H1 (cell line): ENCODE measurements at regions not wholly inside any gene's neighbourhood (a gene's known extent, or its start where the extent isn't known, plus 50 kb on each side); places are given as distances from the start of the nearest gene placed in this dataset.

Source experiments
- CTCF ChIA-PET: fragments of 300-600 bp; sonication (Branson Sonifier 250); formaldehyde crosslinking; loops from one replicate; lab custom pipeline; 2021; ENCODE audit not compliant: partially characterized antibody; lab: Charles Lee
- POLR2A ChIA-PET: fragments of 300-600 bp; sonication (Branson Sonifier 250); formaldehyde crosslinking; loops from one replicate; lab custom pipeline; 2021; ENCODE audit warnings: inconsistent platforms; ENCODE audit not compliant: partially characterized antibody; lab: Charles Lee
- DNase-seq, 2 experiments: peaks; one replicate each; pipeline versions ENCODE4 v3.0.0 to v3.0.0-alpha.2; 2010 to 2022; ENCODE audit warnings: low spot score in 2 of 2, low read depth in 1 of 2, mixed read lengths in 1 of 2
- FAIRE-seq: peaks from 2 replicates; lab custom pipeline; 2011; peaks lifted over from hg19 to GRCh38; lab: Jason Lieb, UNC
- H2AFZ ChIP-seq: 2 replicates; pipeline ENCODE4 v1.8.1; 2012; ENCODE audit warnings: low read length, inconsistent platforms
- H2AK5ac ChIP-seq: 2 replicates; pipeline ENCODE4 v1.6.1; 2013; ENCODE audit warnings: low read depth, low read length
- H2BK120ac ChIP-seq: replicated peaks from 2 replicates; pipeline ENCODE3; 2013; ENCODE audit warnings: low read depth, low read length, inconsistent platforms
- H2BK12ac ChIP-seq: 2 replicates; pipeline ENCODE4 v1.6.1; 2013; ENCODE audit warnings: low read depth, low read length
- H2BK15ac ChIP-seq: 2 replicates; pipeline ENCODE4 v1.6.1; 2013; ENCODE audit warnings: low read length
- H2BK20ac ChIP-seq: 2 replicates; pipeline ENCODE4 v1.6.1; 2013; ENCODE audit warnings: low read length
- H2BK5ac ChIP-seq: 2 replicates; pipeline ENCODE4 v1.6.1; 2013; ENCODE audit warnings: low read depth, low read length
- H3K14ac ChIP-seq: 2 replicates; pipeline ENCODE4 v1.6.1; 2013; ENCODE audit warnings: inconsistent platforms; ENCODE audit not compliant: insufficient read length
- H3K18ac ChIP-seq: 2 replicates; pipeline ENCODE4 v1.6.1; 2013; ENCODE audit warnings: low read length; ENCODE audit errors: extremely low read depth
- H3K23ac ChIP-seq: 2 replicates; pipeline ENCODE4 v1.6.1; 2013; ENCODE audit warnings: inconsistent platforms; ENCODE audit not compliant: insufficient read length
- H3K23me2 ChIP-seq: 2 replicates; pipeline ENCODE4 v1.6.1; 2013; ENCODE audit warnings: low read depth, low read length
- H3K27ac ChIP-seq: 2 replicates; pipeline ENCODE4 v1.6.1; 2011; ENCODE audit warnings: low read depth, low read length, inconsistent platforms
- H3K27me3 ChIP-seq, 4 experiments: replicated peaks in 1 of 4; 1 replicate in 1 of 4; 2 replicates in 3 of 4; pipeline versions ENCODE4 v1.6.1 to v1.8.1; 2011 to 2013; ENCODE audit warnings: low read length in 3 of 4, mild to moderate bottlenecking in 3 of 4, inconsistent platforms in 2 of 4, mixed read lengths in 2 of 4, moderate library complexity in 1 of 4; ENCODE audit not compliant: control insufficient read depth in 3 of 4, insufficient read depth in 3 of 4; ENCODE audit errors: extremely low read depth in 1 of 4
- H3K36me3 ChIP-seq, 4 experiments: 2 replicates each; pipeline versions ENCODE4 v1.6.1 to v1.8.1; 2011 to 2013; ENCODE audit warnings: mild to moderate bottlenecking in 4 of 4, low read length in 3 of 4, moderate library complexity in 2 of 4, control low read depth in 1 of 4, inconsistent platforms in 1 of 4; ENCODE audit not compliant: insufficient read depth in 4 of 4, control insufficient read depth in 2 of 4
- H3K4ac ChIP-seq: replicated peaks from 2 replicates; pipeline ENCODE3; 2013; ENCODE audit warnings: low read length, low read depth, mixed read lengths, inconsistent platforms; ENCODE audit not compliant: insufficient read length
- H3K4me1 ChIP-seq, 4 experiments: replicated peaks in 1 of 4; 1 replicate in 1 of 4; 2 replicates in 3 of 4; pipeline versions ENCODE4 v1.6.1 to v1.8.1; 2011 to 2013; ENCODE audit warnings: low read length in 3 of 4, inconsistent platforms in 2 of 4, mixed read lengths in 1 of 4; ENCODE audit not compliant: insufficient read depth in 4 of 4, control insufficient read depth in 3 of 4
- H3K4me2 ChIP-seq, 2 experiments: 2 replicates each; pipeline versions ENCODE4 v1.6.1 to v1.8.1; 2011 to 2013; ENCODE audit warnings: low read depth in 2 of 2, low read length in 2 of 2, control low read depth in 1 of 2, inconsistent platforms in 1 of 2, mild to moderate bottlenecking in 1 of 2; ENCODE audit not compliant: insufficient read depth in 1 of 2
- H3K4me3 ChIP-seq, 4 experiments: fragments of 200-600, 300-600 bp in 1 of 4; sonication (generic), shearing (Covaris generic), sonication (Bioruptor Twin) in 1 of 4; 2 replicates each; pipeline versions ENCODE4 v1.5.1 to v1.8.1; 2011 to 2016; ENCODE audit warnings: low read length in 4 of 4, low read depth in 3 of 4, control low read depth in 2 of 4, inconsistent platforms in 2 of 4, mild to moderate bottlenecking in 2 of 4, mixed read lengths in 1 of 4, moderate library complexity in 1 of 4; ENCODE audit not compliant: insufficient read depth in 2 of 4; ENCODE audit errors: extremely low read depth in 1 of 4
- H3K56ac ChIP-seq: replicated peaks from 2 replicates; pipeline ENCODE3; 2013; ENCODE audit warnings: low read depth, mild to moderate bottlenecking, mixed read lengths, low read length, inconsistent platforms; ENCODE audit not compliant: insufficient read length
- H3K79me1 ChIP-seq: 2 replicates; pipeline ENCODE4 v1.6.1; 2013; ENCODE audit warnings: low read depth, low read length, control low read depth
- H3K79me2 ChIP-seq, 2 experiments: 2 replicates each; pipeline versions ENCODE4 v1.6.1 to v1.8.1; 2012 to 2013; ENCODE audit warnings: low read length in 2 of 2, mild to moderate bottlenecking in 2 of 2, inconsistent platforms in 1 of 2; ENCODE audit not compliant: insufficient read depth in 2 of 2, control insufficient read depth in 1 of 2
- H3K9ac ChIP-seq, 4 experiments: replicated peaks in 1 of 4; 1 replicate in 1 of 4; 2 replicates in 3 of 4; pipeline versions ENCODE4 v1.6.1 to v1.8.1; 2011 to 2013; ENCODE audit warnings: low read depth in 3 of 4, low read length in 3 of 4, control low read depth in 2 of 4, mild to moderate bottlenecking in 2 of 4, moderate library complexity in 2 of 4, inconsistent platforms in 1 of 4; ENCODE audit errors: extremely low read depth in 1 of 4
- H3K9me3 ChIP-seq, 2 experiments: 2 replicates each; pipeline versions ENCODE4 v1.6.1 to v1.8.1; 2012 to 2013; ENCODE audit warnings: mild to moderate bottlenecking in 2 of 2, moderate library complexity in 2 of 2, control low read depth in 1 of 2, inconsistent platforms in 1 of 2, low read depth in 1 of 2, low read length in 1 of 2, mixed read lengths in 1 of 2; ENCODE audit not compliant: insufficient read depth in 2 of 2
- H4K20me1 ChIP-seq, 2 experiments: replicated peaks in 1 of 2; 2 replicates each; pipeline versions ENCODE3 to v1.8.1; 2011 to 2013; ENCODE audit warnings: inconsistent platforms in 2 of 2, low read length in 2 of 2, mild to moderate bottlenecking in 1 of 2; ENCODE audit not compliant: insufficient read depth in 2 of 2, control insufficient read depth in 1 of 2
- H4K5ac ChIP-seq: 2 replicates; pipeline ENCODE4 v1.6.1; 2013; ENCODE audit warnings: low read length, low read depth, mixed read lengths, inconsistent platforms; ENCODE audit not compliant: insufficient read length
- H4K8ac ChIP-seq: 2 replicates; pipeline ENCODE4 v1.8.0; 2013; ENCODE audit warnings: mild to moderate bottlenecking, moderate library complexity, low read length, inconsistent platforms; ENCODE audit not compliant: insufficient read depth; ENCODE audit errors: extremely low read depth
- H4K91ac ChIP-seq: replicated peaks from 2 replicates; pipeline ENCODE3; 2013; ENCODE audit warnings: low read length, mixed read lengths, inconsistent platforms; ENCODE audit not compliant: insufficient read length
- ASH2L ChIP-seq: fragments of 200-600, 300-600 bp; sonication (generic); IDR thresholded peaks from one replicate; pipeline ENCODE4 v1.7.1; 2017; ENCODE audit warnings: low read length
- BCL11A ChIP-seq, 2 experiments: IDR thresholded peaks; one replicate each; pipeline ENCODE4 v1.6.1; 2011; ENCODE audit warnings: low read depth in 2 of 2, low read length in 2 of 2, mild to moderate bottlenecking in 2 of 2
- BRCA1 ChIP-seq: IDR thresholded peaks from 2 replicates; pipeline ENCODE4 v1.6.1; 2012; ENCODE audit warnings: low read depth, low read length, improper control_type of control experiment
- CHD1 ChIP-seq: IDR thresholded peaks from 2 replicates; pipeline ENCODE4 v1.6.1; 2012; ENCODE audit warnings: low read depth, low read length, improper control_type of control experiment
- EP300 ChIP-seq, 2 experiments: IDR thresholded peaks; 1 replicate in 1 of 2; 2 replicates in 1 of 2; pipeline ENCODE4 v1.6.1; 2011 to 2012; ENCODE audit warnings: low read depth in 2 of 2, low read length in 2 of 2, mild to moderate bottlenecking in 2 of 2, borderline replicate concordance in 1 of 2, inconsistent platforms in 1 of 2, moderate library complexity in 1 of 2
- FOSL1 ChIP-seq: IDR thresholded peaks from 2 replicates; pipeline ENCODE4 v1.6.1; 2011; ENCODE audit warnings: mild to moderate bottlenecking, low read depth, low read length, moderate library complexity; ENCODE audit not compliant: insufficient read depth
- KDM4A ChIP-seq: IDR thresholded peaks from one replicate; pipeline ENCODE4 v1.7.1; 2012; ENCODE audit warnings: low read depth, mild to moderate bottlenecking, moderate library complexity, low read length, inconsistent platforms; ENCODE audit not compliant: severe bottlenecking
- PHF8 ChIP-seq: fragments of 200-600 bp; sonication (generic); conservative IDR thresholded peaks from 2 replicates; pipeline ENCODE4 v1.7.1; 2012; ENCODE audit warnings: low read depth, mild to moderate bottlenecking, inconsistent platforms, low read length, moderate library complexity
- POLR2AphosphoS5 ChIP-seq: IDR thresholded peaks from 2 replicates; pipeline ENCODE4 v1.6.1; 2011; ENCODE audit warnings: low read depth, low read length
- SP2 ChIP-seq: IDR thresholded peaks from 2 replicates; pipeline ENCODE4 v1.6.1; 2012; ENCODE audit warnings: mild to moderate bottlenecking, low read length, inconsistent platforms
- TEAD4 ChIP-seq: IDR thresholded peaks from 2 replicates; pipeline ENCODE4 v1.6.1; 2012; ENCODE audit warnings: low read depth, low read length, inconsistent platforms, mixed read lengths
- ZNF274 ChIP-seq: IDR thresholded peaks from 2 replicates; pipeline ENCODE4 v1.7.0; 2012; ENCODE audit warnings: low read length, borderline replicate concordance; ENCODE audit errors: extremely low read depth
- WGBS, 2 experiments: shearing (Covaris generic) in 1 of 2; methylation state at CpG; one replicate each; pipeline versions ENCODE4 v1.1.6 to v1.1.7; 2013 to 2015; ENCODE audit warnings: low lambda C conversion rate in 2 of 2, mixed read lengths in 2 of 2, inconsistent platforms in 1 of 2, low coverage in 1 of 2, missing lambda C conversion rate in 1 of 2; ENCODE audit not compliant: insufficient replicate concordance in 2 of 2, insufficient coverage in 1 of 2, insufficient read length in 1 of 2; ENCODE audit errors: extremely low coverage in 1 of 2, missing lambda C conversion rate in 1 of 2; 5-methylcytosine and 5-hydroxymethylcytosine counted together
- TF ChIP-seq, protein P1 (sequence below), 3 experiments: IDR thresholded peaks; 1 replicate in 2 of 3; 2 replicates in 1 of 3; pipeline versions ENCODE4 v1.5.1 to v1.6.1; 2011; ENCODE audit warnings: low read length in 3 of 3, mild to moderate bottlenecking in 3 of 3, inconsistent platforms in 2 of 3, low read depth in 1 of 3, moderate library complexity in 1 of 3; ENCODE audit not compliant: insufficient read depth in 1 of 3; ENCODE audit errors: control extremely low read depth in 1 of 3

DNA sequence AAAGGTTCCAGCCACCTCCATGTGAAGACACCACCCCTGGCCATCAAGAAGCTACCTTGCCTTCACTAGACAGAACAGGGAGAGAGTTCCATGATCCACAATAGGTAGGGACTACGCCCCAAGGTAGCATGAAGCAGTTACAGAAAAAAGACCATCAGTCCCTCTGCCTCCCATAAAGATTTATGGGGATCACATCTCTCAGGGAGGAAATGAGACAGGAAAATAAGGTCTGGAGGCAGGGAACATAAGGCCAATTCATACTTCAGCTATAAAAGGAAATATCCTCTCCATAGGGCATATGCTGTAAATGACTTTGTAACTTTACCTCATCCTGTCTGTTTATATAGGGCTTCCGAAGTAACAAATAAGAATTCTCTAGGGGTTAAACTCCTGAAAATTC lies 129.4 kb downstream of the OR2B2 start:
- H2AFZ ChIP-seq, result no peak overlapping the region
- H3K4me3 ChIP-seq, result no peak overlapping the region
- no peak overlapping the region for H3K23ac ChIP-seq
- no peak overlapping the region for H2BK5ac ChIP-seq
- H3K18ac ChIP-seq, result no peak overlapping the region
- H4K20me1 ChIP-seq, result no peaks in the 10 kb centered on the region
- no peaks in the 10 kb centered on the region for H3K79me1 ChIP-seq
- H3K9ac ChIP-seq, result no peak overlapping the region
- H3K9me3 ChIP-seq, result no peaks in the 10 kb centered on the region
- no peak overlapping the region for H4K5ac ChIP-seq
- no peak overlapping the region for H3K4me2 ChIP-seq
- no peaks in the 10 kb centered on the region for H3K23me2 ChIP-seq
- no peak for FAIRE-seq
- H3K4me1 ChIP-seq, result no peaks in the 10 kb centered on the region
- no peaks in the 10 kb centered on the region for H3K36me3 ChIP-seq
- no peaks in the 10 kb centered on the region for H3K27me3 ChIP-seq
- no peak overlapping the region for H2BK20ac ChIP-seq
- H2BK12ac ChIP-seq, result no peak overlapping the region
- no peak overlapping the region for H3K56ac ChIP-seq
- WGBS, 2 experiments, result 95% methylated on average over 2 of the region's 2 CpGs; no CpG with 5 or more reads in 1 of the 2 experiments
- H3K14ac ChIP-seq, result no peak overlapping the region
- H2BK120ac ChIP-seq, result no peak overlapping the region
- no peak overlapping the region for H4K8ac ChIP-seq
- no peak overlapping the region for H2BK15ac ChIP-seq
- ChIA-PET POLR2A (interaction anchor here (1.2 kb wide), 1 partner anchor 12 kb away, joined by 3 read pairs; no protein-coding TSS in a partner anchor), CTCF (interaction anchor here (2.9 kb wide), 1 partner anchor 10 kb away, joined by 20 read pairs; no protein-coding TSS in a partner anchor)
- H3K27ac ChIP-seq, result no peak overlapping the region
- no peaks in the 10 kb centered on the region for H3K79me2 ChIP-seq
- no peak overlapping the region for H4K91ac ChIP-seq
- DNase-seq, result no peak
- no peak overlapping the region for H2AK5ac ChIP-seq
- H3K4ac ChIP-seq, result no peak overlapping the region
- TF ChIP-seq ASH2L (no peak), TEAD4 (no peak), KDM4A (no peak), SP2 (no peak), BCL11A (IDR thresholded peaks at IDR 0.05; ENCODE audit: low read depth in 2 of 2, low read length in 2 of 2) (no peak), POLR2AphosphoS5 (no peak), EP300 (IDR thresholded peaks at IDR 0.05; ENCODE audit: borderline replicate concordance in 1 of 2, low read depth in 2 of 2, low read length in 2 of 2) (no peak), FOSL1 (no peak), ZNF274 (no peak), CHD1 (no peak), BRCA1 (no peak), PHF8 (no peak)
- TF ChIP-seq, protein P1, sequence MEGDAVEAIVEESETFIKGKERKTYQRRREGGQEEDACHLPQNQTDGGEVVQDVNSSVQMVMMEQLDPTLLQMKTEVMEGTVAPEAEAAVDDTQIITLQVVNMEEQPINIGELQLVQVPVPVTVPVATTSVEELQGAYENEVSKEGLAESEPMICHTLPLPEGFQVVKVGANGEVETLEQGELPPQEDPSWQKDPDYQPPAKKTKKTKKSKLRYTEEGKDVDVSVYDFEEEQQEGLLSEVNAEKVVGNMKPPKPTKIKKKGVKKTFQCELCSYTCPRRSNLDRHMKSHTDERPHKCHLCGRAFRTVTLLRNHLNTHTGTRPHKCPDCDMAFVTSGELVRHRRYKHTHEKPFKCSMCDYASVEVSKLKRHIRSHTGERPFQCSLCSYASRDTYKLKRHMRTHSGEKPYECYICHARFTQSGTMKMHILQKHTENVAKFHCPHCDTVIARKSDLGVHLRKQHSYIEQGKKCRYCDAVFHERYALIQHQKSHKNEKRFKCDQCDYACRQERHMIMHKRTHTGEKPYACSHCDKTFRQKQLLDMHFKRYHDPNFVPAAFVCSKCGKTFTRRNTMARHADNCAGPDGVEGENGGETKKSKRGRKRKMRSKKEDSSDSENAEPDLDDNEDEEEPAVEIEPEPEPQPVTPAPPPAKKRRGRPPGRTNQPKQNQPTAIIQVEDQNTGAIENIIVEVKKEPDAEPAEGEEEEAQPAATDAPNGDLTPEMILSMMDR (IDR thresholded peaks at IDR 0.05; ENCODE audit: control extremely low read depth in 1 of 3, insufficient read depth in 1 of 3, low read depth in 1 of 3, low read length in 3 of 3), result no peak
